Erythroblast (primary cell): ENCODE measurements at regions not wholly inside any gene's neighbourhood (a gene's known extent, or its start where the extent isn't known, plus 50 kb on each side); places are given as distances from the start of the nearest gene placed in this dataset.
"Not testable (repeated sequence)": the region's sequence is repeated elsewhere in the genome, so short reads cannot be mapped to it uniquely, and the experiment has no call there.

Experiments
- DNase-seq, 2 experiments: peaks; one replicate each; lab custom pipeline; 2025; lab: John Stamatoyannopoulos, UW
- GATA1 ChIP-seq: IDR thresholded peaks from 2 replicates; pipeline ENCODE4 v1.6.1; 2011; ENCODE audit warnings: low read depth, mild to moderate bottlenecking, control low read depth, low read length, moderate library complexity
- POLR2A ChIP-seq: IDR thresholded peaks from 2 replicates; pipeline ENCODE4 v1.6.1; 2011; ENCODE audit warnings: mild to moderate bottlenecking, low read length

DNA sequence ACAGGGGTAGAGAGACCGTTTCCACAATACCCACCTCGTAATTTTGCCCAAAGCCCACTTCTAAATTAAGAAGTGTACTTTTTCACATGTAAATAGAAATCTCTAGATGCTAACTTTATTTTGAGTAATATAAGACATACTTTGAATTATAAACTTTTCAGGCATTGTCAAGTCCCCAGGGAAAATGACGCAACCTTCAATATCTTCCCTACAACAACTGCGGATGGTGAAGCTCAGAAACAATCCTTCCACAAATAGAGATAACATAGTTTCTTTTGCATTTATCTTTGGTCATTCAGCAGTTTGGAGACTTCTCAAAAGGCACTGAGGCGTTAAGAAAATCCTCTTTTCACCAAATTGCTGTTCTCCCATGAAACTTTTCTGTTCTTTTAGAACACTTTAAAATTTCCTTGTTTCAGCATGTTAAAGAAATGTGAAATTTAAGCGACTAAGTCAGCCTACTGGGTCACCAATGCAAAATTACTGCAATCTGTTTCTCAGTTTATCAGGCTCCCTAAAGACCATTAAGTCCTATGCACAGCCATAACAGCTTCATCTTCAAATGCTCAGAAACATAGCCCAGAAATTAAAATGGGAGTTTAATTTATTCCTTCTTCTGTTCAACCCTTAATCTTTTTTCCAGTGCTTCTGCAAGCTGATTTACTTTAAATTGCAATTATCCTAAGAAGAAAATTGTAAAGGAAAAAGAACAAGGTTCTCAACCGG lies 118.3 kb upstream of the DNAJC10 start:
- DNase-seq = no peak
- TF ChIP-seq GATA1 (no peak), POLR2A (no peak)

DNA sequence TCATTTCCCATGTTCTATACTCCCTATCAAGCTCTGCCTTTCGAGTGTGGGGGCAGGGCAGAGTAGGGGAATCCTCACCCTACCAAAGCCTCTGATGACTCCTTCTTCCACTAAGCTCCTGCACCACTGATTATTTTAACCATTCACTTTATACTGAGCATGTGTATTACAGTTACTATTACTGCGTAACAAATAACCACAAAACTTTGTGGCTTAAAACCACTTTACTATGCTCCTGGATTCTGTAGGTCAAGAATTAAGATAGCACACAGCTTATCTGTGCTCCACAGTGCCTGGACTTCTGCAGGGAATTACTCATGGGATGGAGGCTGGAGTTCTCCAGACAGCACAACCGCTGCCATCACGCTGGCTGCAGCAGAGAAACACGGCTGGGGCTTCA lies 117.4 kb upstream of the DNAJC10 start:
- no peak for TF ChIP-seq POLR2A
- TF ChIP-seq GATA1 = no peak
- DNase-seq = no peak

DNA sequence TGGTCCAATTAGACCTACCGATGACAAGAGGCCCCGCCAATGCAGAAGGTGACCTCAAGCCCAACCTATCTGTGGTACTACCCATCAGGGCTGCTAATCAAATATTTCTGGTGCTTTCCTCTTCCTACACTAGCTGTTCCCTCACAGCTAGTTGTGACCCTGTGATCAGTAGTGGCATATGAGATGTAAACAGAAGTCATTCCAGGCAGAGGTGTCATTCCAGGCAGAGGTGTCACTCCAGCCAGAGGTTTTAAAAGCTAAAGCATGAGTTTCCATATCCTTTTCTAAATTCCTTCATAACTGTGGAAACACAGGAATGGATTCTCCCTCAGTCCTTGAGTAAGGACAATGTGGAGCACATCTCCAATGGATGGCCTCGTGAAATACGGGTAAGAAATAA lies 110.9 kb upstream of the DNAJC10 start:
- TF ChIP-seq GATA1 = no peak
- no peak for TF ChIP-seq POLR2A
- DNase-seq = no peak

DNA sequence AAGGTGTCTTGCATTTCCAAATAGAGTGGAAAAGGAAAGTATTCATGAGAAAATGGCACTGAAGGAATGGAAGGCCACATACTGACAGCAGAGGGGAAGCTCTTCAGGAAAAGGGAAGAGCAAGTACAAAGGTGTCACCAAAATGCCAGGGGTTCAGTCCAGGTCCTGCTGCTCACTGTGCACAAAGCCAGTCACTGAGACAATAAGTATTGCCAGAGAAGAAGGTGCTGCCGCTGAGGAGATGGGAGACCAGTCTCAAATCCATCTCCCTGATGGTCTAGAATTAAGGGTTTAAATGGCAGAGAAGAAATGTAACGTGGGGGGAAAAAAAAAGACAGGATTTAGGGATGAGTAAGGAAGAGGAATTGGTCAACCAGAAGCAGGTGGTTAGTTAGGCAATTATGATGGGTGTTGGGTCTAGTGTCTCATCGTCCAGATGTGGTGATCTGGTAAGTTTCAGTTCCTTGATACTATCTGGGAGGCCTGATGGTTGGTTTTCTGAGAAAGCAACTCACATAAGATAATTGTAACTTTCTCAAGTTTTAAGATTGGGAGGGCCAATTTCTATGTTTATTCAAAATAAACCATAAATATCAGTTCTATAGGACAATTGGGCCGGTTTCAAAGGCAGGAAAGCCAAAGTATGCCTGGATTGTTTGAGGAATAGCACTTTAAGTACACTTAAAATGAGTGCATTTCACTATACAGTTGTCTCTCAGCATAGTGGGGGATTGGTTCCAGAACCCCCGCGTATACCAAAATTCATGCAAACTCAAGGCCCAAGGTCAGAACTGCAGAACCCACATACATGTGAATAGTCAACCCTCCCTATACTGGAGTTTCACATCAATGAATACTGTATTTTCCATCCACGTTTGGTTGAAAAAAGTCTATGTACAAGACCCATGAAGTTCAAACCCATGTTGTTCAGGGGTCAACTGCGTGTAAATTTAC lies 109.1 kb upstream of the DNAJC10 start:
- no peak for DNase-seq

DNA sequence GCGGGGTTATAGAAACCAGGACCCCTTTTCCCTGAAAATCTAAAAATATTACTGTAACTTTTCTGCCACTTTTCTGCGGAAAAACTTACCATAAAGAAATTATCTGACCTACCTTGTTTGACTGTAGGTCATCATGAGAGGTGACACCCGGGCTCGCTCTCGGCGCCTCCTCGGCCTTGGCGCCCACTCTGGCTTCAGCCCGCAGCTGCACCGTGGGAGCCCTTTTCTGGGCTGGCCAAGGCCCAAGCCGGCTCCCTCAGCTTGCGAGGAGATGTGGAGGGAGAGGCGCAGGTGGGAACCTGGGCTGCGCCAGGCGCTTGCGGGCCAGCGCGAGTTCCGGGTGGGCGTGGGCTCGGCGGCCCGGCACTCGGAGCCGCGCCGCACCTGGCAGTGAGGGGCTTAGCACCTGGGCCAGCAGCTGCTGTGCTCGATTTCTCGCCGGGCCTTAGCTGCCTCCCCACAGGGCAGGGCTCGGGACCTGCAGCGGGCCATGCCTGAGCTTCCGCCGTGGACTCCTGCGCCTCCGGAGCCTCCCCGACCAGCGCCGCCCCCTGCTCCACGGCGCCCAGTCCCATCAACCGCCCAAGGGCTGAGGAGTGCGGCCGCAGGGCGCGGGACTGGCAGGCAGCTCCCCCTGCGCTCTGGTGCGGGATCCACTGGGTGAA lies 107.7 kb upstream of the DNAJC10 start:
- TF ChIP-seq POLR2A (no peak), GATA1 (no peak)
- DNase-seq = no peak

More for the DNA sequence above, 109.1 kb upstream of the DNAJC10 start:
- TF ChIP-seq POLR2A (no peak), GATA1 (no peak)

DNA sequence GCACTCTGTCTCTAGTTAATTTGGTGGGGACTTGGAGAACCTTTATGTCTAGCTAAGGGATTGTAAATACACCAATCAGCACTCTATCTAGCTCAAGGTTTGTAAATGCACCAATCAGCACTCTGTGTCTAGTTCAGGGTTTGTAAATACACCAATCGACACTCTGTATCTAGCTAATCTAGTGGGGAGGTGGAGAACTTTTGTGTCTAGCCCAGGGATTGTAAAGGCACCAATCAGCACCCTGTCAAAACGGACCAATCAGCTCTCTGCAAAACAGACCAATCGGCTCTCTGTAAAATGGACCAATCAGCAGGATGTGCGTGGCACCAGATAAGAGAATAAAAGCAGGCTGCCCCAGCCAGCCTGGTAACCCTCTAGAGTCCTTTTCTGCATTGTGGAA lies 107.1 kb upstream of the DNAJC10 start:
- not testable (repeated sequence) for DNase-seq

DNA sequence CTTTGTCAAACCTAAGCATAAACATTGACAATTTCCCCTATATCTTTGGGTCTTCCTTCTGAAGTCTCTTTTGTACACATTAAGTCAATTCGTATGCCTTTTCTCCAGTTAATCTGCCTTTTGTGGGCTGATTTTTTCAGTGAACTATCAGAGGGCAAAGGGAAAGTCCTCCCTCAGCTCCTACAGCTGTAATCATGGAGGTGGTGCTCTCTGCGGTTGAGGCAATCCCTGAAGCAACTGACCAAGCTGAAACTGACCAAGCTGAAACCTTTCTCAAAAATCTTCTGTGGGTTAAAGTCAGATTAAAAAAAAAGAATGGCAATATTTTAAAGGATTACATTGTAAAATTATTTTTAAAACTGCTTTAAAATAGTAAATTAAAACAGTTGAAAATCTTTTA lies 105.8 kb upstream of the DNAJC10 start:
- no peak for TF ChIP-seq GATA1
- TF ChIP-seq POLR2A = no peak
- DNase-seq = no peak

DNA sequence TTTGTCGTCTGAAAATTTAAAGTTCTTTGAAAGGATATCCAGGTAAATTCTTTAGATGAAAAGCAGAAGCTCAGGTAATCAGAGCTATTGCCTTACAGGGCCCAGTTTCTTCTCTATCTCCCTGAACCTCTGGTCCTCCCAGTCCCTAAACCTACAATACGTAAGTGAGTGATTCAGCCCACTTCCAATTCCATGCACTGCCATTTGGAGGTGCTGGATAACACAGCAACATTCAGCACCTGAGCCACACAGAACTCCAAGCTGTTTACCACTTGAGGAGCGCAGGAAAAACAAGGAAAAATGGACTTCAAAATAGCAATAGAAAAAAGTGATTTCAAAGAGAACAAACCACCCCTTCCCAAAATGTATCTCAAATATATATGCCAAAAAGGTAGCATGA lies 105.0 kb upstream of the DNAJC10 start:
- no peak for DNase-seq
- no peak for TF ChIP-seq GATA1
- TF ChIP-seq POLR2A = no peak

DNA sequence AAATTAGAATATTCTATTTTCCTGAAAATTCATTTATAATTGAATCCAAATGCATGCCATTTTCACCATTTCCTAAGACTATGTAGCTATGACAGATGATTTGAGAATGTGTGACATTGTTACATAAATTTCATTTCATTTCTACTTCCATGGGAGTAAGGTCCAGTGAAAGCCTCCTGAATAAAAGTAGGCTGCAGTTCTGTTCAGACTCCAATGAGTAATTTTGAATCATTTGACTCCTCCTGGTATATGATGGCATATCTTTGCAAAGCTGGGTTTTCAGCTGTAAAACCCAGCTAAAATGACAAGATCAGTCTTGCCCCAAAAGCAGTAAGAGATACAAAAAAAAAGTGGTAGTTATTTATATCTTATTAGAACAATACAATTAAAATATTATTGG lies 101.0 kb upstream of the DNAJC10 start:
- no peak for DNase-seq
- TF ChIP-seq POLR2A (no peak), GATA1 (no peak)

DNA sequence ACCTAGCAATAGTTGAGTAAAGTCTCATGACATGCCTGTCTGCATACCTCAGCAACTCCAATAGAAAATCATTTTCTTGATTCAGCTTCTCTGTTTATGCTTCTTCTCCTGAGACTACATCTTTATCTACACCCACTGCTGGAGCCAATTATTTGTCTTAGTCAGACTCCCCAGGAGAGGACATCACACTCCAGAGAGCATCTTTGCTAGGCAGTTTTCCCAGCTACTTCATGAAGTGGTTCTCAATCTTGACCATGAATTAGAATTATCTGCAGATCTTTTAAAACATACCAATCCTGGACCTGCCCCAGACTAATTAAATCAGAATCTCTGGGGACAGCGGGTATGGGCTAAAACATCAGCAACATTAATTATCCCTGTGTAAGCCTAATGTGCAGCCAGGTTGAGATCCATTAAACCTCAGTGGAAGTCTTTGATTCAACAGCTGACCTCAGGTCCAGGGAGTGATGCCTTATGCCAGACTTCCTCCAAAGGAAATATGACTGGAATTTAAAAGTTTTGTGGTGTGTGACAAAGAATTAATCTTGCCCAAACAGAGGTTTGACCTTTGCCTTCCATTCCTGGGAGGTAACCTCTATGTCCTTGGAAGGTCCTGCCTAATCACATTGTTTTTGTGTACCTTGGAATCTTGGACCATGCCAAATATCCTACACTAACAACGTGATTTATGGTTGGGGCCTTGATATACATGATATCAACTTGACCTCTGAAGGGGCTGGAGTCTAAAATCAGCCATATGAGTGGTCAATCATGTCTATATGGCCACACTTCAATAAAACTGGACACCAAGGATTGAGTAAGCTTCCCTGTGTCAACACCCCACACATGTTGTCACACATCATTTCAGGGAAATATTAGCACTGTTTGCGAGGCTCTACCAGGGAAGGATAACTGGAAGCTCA lies 99.3 kb upstream of the DNAJC10 start:
- DNase-seq = no peak
- no peak for TF ChIP-seq POLR2A
- no peak for TF ChIP-seq GATA1

DNA sequence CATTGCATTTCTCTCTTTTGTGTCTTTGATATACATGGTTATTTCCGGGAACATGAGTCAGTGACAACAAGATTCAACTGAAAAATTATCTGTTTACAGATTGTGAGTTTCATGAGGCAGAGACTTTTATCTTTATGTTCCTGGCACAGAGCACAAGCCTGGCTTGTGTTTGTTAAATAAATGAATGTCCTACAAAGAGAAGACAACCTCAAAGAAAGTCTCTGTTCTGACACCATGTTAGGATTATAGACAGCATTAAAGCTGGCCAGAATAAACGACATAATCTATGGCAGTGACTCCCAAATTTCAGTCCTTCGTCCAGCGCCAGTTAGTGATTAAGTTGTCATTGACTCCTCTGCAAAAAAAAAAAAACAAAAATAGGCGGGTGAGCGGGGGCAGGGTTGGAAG lies 97.4 kb upstream of the DNAJC10 start:
- peak in 1 of 2 experiments; percentile 15 for DNase-seq
- no peak for TF ChIP-seq POLR2A
- no peak for TF ChIP-seq GATA1

DNA sequence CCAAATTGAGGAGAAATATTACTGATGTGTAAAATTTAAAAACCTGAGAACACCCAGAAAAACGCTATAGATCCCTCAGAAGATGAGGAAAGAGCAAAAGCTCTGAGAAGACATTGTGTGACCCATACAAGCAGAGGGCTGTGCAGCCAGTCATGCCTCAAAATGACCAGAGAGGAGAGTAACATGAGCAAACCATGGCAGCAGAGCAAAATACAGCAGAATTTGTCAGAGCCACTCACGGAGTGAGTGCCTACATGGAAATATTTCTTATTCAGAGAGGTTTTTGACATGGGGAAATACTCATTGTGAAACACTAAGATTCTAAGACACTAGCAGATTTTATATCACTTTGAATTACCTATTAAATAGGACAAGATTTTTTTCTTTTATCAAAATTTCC lies 96.8 kb upstream of the DNAJC10 start:
- DNase-seq = no peak
- TF ChIP-seq GATA1 (no peak), POLR2A (no peak)

DNA sequence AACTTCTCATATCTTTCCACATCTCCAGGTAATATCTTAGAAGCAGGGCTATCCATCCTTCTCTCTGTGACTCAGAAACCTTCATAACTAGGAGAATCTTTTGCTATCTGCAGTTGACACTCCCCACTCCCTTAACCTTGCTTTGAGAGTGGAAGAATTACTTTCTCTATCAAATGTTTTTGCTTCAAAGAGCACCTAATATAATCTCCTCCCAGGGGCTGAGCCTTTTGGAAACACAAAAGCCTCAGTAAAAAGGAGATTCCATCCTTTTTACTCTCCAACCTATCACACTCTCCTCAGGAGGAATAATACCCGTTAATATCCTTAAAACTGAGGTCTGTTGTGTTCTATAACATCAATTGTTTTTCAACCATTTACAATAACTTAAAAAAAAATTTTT lies 94.9 kb upstream of the DNAJC10 start:
- DNase-seq = no peak
- TF ChIP-seq GATA1 = no peak
- no peak for TF ChIP-seq POLR2A

DNA sequence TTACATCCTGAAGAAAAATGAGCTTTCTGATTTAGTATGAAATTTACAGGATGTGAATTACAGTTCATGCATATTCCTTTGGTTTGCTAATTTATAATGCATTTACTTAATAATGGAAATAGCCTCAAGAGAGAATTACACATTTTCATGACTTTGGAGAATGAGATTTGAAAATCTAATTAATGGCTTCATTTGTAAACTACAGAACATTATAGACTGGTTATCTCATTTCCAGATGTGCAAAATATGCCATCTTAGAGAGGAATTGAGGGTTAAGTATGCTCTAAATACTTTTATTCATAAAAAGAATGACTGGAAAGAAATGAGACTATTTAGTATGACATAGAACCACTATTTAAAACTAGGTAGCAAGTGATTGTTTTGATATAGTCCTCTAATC lies 94.2 kb upstream of the DNAJC10 start:
- TF ChIP-seq POLR2A (no peak), GATA1 (no peak)
- DNase-seq = no peak
